Stomach (tissue), 4 donors: ENCODE measurements at regions not wholly inside any gene's neighbourhood (a gene's known extent, or its start where the extent isn't known, plus 50 kb on each side); places are given as distances from the start of the nearest gene placed in this dataset.

Experiments
- CTCF ChIP-seq, 7 experiments: fragments of 450-650 bp in 4 of 7; fragments of 200-600 bp in 3 of 7; sonication (generic) in 3 of 7; IDR thresholded peaks; one replicate each; pipeline ENCODE4 v1.5.1; 2016 to 2019; ENCODE audit warnings: antibody characterized with exemption in 7 of 7, control low read depth in 2 of 7, mild to moderate bottlenecking in 1 of 7
- EP300 ChIP-seq: sonication (generic); formaldehyde crosslinking; IDR thresholded peaks from one replicate; pipeline ENCODE4 v1.6.1; 2017; ENCODE audit warnings: antibody characterized with exemption
- POLR2AphosphoS5 ChIP-seq, 3 donors: sonication (generic); formaldehyde crosslinking; IDR thresholded peaks; one replicate each; pipeline ENCODE4 v1.6.1; 2016; ENCODE audit warnings: antibody characterized with exemption in 3 of 3

DNA sequence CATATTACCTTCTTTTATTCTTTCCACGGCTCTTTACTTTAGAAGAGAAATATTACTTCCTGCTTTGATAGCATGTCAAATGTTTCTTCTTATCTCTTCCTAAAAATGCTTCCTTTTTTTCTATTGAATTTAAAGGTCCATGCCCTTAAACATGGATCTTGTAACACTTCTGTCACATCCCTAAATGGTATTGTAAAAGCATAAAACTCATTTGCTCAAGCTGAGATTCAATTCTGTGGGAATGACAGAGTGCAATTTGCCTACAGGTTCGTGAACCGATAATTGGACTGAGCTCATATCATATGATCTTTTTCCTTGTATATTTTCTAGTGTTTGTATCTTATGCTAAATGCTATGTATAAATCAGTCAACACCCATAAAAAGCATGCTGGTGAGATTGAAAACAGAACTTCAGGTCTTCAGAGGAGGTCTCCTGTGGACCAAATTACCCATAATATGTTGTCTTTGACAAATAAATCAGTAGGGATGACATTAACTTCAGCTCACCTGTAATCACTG is 429.3 kb downstream of the TMEM232 start:
- TF ChIP-seq CTCF (IDR thresholded peaks at IDR 0.05) (no peak), POLR2AphosphoS5 (IDR thresholded peaks at IDR 0.05) (no peak), EP300 (no peak)
